ENCODE measurements at regions not wholly inside any gene's neighbourhood (a gene's known extent, or its start where the extent isn't known, plus 50 kb on each side); places are given as distances from the start of the nearest gene placed in this dataset.

GRCh38 chr1:37237948-37238347 is 203.6 kb upstream of the GRIK3 start:
- Histone ChIP-seq H3K4me3 (no peak overlapping the region), H3K27ac (ENCODE audit: low read depth in 1 of 2, low read length in 1 of 2) (no peak overlapping the region), H3K27me3 (ENCODE audit: control insufficient read depth in 3 of 3, insufficient read depth in 3 of 3, low read length in 2 of 3) (peaks cover 0 to 5% (median 0%) of the 10 kb centered on the region in 3 donors), H3K9me3 (ENCODE audit: control insufficient read depth in 4 of 4, insufficient read depth in 3 of 4, low read length in 3 of 4) (peaks cover 0 to 3% (median 0%) of the 10 kb centered on the region in 4 donors), H3K9ac (ENCODE audit: insufficient read depth in 1 of 2, low read length in 2 of 2) (no peak overlapping the region), H3K36me3 (ENCODE audit: control insufficient read depth in 4 of 4, insufficient read depth in 4 of 4, low read length in 4 of 4) (no peaks in the 10 kb centered on the region), H3K4me1 (ENCODE audit: control insufficient read depth in 5 of 5, insufficient read depth in 5 of 5, low read length in 5 of 5) (no peaks in the 10 kb centered on the region)
- TF ChIP-seq CTCF (IDR thresholded peaks at IDR 0.05; ENCODE audit: control extremely low read depth, extremely low read depth), result no peak
- no peak for DNase-seq
- WGBS, 2 donors, result 53 to 69% methylated on average over 2 of the region's 2 CpGs
- no peak for ATAC-seq (ENCODE audit: insufficient read depth, low FRiP score)

GRCh38 chr1:37238364-37239224 is 204.3 kb upstream of the GRIK3 start:
- Histone ChIP-seq H3K4me3 (no peak overlapping the region), H3K9ac (ENCODE audit: insufficient read depth in 1 of 2, low read length in 2 of 2) (no peak overlapping the region), H3K27ac (ENCODE audit: low read depth in 1 of 2, low read length in 1 of 2) (no peak overlapping the region), H3K27me3 (ENCODE audit: control insufficient read depth in 3 of 3, insufficient read depth in 3 of 3, low read length in 2 of 3) (peaks cover 0 to 5% (median 0%) of the 10 kb centered on the region in 3 donors), H3K36me3 (ENCODE audit: control insufficient read depth in 4 of 4, insufficient read depth in 4 of 4, low read length in 4 of 4) (no peaks in the 10 kb centered on the region), H3K4me1 (ENCODE audit: control insufficient read depth in 5 of 5, insufficient read depth in 5 of 5, low read length in 5 of 5) (no peaks in the 10 kb centered on the region), H3K9me3 (ENCODE audit: control insufficient read depth in 4 of 4, insufficient read depth in 3 of 4, low read length in 3 of 4) (no peaks in the 10 kb centered on the region)
- no peak for ATAC-seq (ENCODE audit: insufficient read depth, low FRiP score)
- TF ChIP-seq CTCF (IDR thresholded peaks at IDR 0.05; ENCODE audit: control extremely low read depth, extremely low read depth), result no peak
- WGBS, 2 donors, result 62 to 68% methylated on average over 11 of the region's 11 CpGs
- DNase-seq, result peak in 1 of 3 donors; percentile 1

- no peak for DNase-seq
Observed at GRCh38 chr1:37239225-37239740, 205.0 kb upstream of the GRIK3 start.

More at GRCh38 chr1:37239225-37239740, 205.0 kb upstream of the GRIK3 start:
- WGBS, 2 donors, result 50 to 53% methylated on average over 4 of the region's 4 CpGs
- Histone ChIP-seq H3K27me3 (ENCODE audit: control insufficient read depth in 3 of 3, insufficient read depth in 3 of 3, low read length in 2 of 3) (peaks cover 0 to 5% (median 0%) of the 10 kb centered on the region in 3 donors), H3K27ac (ENCODE audit: low read depth in 1 of 2, low read length in 1 of 2) (no peak overlapping the region), H3K36me3 (ENCODE audit: control insufficient read depth in 4 of 4, insufficient read depth in 4 of 4, low read length in 4 of 4) (no peaks in the 10 kb centered on the region), H3K4me3 (no peak overlapping the region), H3K9ac (ENCODE audit: insufficient read depth in 1 of 2, low read length in 2 of 2) (no peak overlapping the region), H3K9me3 (ENCODE audit: control insufficient read depth in 4 of 4, insufficient read depth in 3 of 4, low read length in 3 of 4) (peaks cover 0 to 2% (median 0%) of the 10 kb centered on the region in 4 donors), H3K4me1 (ENCODE audit: control insufficient read depth in 5 of 5, insufficient read depth in 5 of 5, low read length in 5 of 5) (no peaks in the 10 kb centered on the region)
- no peak for TF ChIP-seq CTCF (IDR thresholded peaks at IDR 0.05; ENCODE audit: control extremely low read depth, extremely low read depth)
- ATAC-seq (ENCODE audit: insufficient read depth, low FRiP score), result no peak

Data from lung (tissue), 11 donors.